ENCODE measurements at regions not wholly inside any gene's neighbourhood (a gene's known extent, or its start where the extent isn't known, plus 50 kb on each side); places are given as distances from the start of the nearest gene placed in this dataset.

DNA sequence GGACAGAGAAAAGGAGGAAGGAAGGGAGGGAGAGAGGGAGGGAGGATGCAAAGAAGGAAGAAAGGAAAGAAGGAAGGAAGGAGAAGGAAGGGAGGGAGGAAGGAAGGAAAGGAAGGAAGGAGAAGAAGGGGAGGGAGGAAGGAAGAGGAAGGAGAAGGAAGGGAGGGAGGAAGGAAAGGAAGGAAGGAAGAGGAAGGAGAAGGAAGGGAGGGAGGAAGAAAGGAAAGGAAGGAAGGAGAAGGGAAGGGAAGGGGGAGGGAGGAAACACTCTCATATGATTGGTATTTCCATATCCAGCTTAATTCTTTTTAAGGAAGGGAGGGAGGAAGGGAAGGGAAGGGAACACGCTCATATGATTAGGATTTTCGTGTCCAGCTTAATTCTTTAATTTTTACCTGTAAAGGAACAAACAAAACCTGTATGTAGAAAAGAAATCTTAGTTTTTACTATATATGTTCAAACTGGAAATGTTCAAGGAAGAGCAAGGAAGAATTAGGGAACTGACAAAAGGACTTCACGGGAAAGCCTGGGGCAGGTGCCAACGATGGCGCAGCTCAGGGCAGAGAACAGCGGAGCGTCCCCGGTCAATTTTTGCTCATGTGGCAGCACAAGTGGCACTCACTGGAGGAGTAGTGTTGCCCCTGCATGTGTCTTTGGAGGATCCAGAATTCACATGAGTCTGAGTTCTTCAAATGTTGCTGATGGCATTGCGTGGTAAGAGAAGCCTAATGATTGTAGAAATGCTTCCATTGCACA, 228.6 kb downstream of the ZNF516 start:
- TF ChIP-seq, protein P1, sequence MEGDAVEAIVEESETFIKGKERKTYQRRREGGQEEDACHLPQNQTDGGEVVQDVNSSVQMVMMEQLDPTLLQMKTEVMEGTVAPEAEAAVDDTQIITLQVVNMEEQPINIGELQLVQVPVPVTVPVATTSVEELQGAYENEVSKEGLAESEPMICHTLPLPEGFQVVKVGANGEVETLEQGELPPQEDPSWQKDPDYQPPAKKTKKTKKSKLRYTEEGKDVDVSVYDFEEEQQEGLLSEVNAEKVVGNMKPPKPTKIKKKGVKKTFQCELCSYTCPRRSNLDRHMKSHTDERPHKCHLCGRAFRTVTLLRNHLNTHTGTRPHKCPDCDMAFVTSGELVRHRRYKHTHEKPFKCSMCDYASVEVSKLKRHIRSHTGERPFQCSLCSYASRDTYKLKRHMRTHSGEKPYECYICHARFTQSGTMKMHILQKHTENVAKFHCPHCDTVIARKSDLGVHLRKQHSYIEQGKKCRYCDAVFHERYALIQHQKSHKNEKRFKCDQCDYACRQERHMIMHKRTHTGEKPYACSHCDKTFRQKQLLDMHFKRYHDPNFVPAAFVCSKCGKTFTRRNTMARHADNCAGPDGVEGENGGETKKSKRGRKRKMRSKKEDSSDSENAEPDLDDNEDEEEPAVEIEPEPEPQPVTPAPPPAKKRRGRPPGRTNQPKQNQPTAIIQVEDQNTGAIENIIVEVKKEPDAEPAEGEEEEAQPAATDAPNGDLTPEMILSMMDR (IDR thresholded peaks at IDR 0.05 in 4 of 5, conservative IDR thresholded peaks at IDR 0.05 in 1 of 5) = no peak
- TF ChIP-seq POLR2A (IDR thresholded peaks at IDR 0.05) = no peak
- peak overlapping the region in 2 of 4 donors; percentile 21 to 22 for H3K4me3 ChIP-seq
- no peaks in the 10 kb centered on the region for H3K36me3 ChIP-seq

DNA sequence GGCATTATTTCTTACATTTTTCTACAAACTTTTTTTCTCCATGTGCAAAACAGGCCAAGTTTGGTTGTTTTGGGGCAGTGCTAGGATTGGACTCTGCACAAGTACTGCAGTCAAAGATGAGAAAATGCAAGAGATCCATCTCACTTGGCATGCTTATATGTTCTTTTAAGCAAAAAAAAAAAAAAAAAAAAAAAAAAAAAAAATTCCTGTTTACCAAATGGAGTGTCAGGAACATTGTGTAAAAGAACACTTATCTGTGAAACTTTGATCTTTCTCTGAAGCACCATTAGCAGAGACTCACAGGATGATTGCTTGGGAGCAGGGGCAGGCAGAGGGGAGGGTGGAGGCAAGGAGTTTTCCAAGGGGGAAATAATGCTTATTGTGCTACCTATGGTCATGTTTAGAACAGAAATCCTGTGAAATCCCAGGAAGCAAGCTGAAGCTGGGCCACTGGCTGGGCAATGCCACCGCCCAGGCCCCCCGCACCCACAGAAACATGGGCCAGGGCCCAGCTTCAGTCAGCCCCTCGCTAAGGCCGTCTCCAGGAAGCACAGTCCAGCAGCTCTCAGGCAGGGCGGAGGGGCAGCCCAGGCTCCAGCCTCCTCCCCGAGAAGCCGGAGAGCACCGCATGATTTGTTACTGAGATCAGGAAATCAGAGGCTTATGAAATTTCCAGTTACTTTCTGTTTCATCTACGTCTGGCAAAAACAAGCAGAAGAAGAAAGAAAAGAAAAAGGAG, 229.4 kb downstream of the ZNF516 start:
- intact Hi-C loops (cut with DNase I; ENCODE audit: low total_unique reads) = no loop called here
- ATAC-seq = peak; percentile 64 to 76
- Histone ChIP-seq H3K27me3 (peaks cover 0 to 7% (median 4%) of the 10 kb centered on the region in 3 donors), H3K9me3 (no peaks in the 10 kb centered on the region), H3K4me1 (no peaks in the 10 kb centered on the region), H3K4me3 (peak overlapping the region in 2 of 4 donors; percentile 21 to 22), H3K27ac (peak overlapping the region; percentile 54 to 75 (median 62)), H3K36me3 (no peaks in the 10 kb centered on the region)
- DNase-seq = no peak
- in situ Hi-C loops (cut with MboI; ENCODE audit: low sequenced_read_pairs in 4 of 4) = no loop called here
- TF ChIP-seq POLR2A (IDR thresholded peaks at IDR 0.05) = no peak
- TF ChIP-seq, protein P1 (IDR thresholded peaks at IDR 0.05 in 4 of 5, conservative IDR thresholded peaks at IDR 0.05 in 1 of 5) = no peak

More for the DNA sequence above, 228.6 kb downstream of the ZNF516 start:
- Histone ChIP-seq H3K27me3 (peaks cover 0 to 7% (median 4%) of the 10 kb centered on the region in 3 donors), H3K27ac (peak overlapping the region; percentile 54 to 75 (median 62)), H3K4me1 (no peaks in the 10 kb centered on the region), H3K9me3 (no peaks in the 10 kb centered on the region)
- ATAC-seq (no peak), DNase-seq (no peak)
- intact Hi-C loops (cut with DNase I; ENCODE audit: low total_unique reads) (no loop called here), in situ Hi-C loops (cut with MboI; ENCODE audit: low sequenced_read_pairs in 4 of 4) (no loop called here)

DNA sequence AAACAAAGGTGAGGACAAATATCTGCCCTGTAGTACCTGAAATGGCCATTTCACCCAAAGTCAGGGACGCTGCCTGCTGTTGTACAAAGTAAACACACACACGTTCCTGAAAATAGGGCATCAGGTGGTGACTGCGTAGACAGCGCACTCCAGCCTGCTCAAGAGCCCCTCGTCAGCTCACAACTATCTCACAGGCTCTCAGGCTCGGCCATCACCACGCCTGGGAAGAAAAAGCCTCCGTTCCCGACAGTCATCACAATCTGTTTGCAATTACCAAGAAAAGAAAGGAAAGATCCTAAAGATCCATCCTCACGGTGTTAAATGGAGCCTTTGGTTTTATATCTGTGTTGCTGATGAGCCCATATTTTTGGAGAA, 230.2 kb downstream of the ZNF516 start:
- ATAC-seq (no peak), DNase-seq (no peak)
- intact Hi-C loops (cut with DNase I; ENCODE audit: low total_unique reads) (no loop called here), in situ Hi-C loops (cut with MboI; ENCODE audit: low sequenced_read_pairs in 4 of 4) (no loop called here)
- Histone ChIP-seq H3K9me3 (no peaks in the 10 kb centered on the region), H3K4me1 (no peaks in the 10 kb centered on the region), H3K4me3 (no peak overlapping the region), H3K36me3 (no peaks in the 10 kb centered on the region), H3K27ac (peak overlapping the region in 3 of 4 donors; percentile 1 to 29 (median 25)), H3K27me3 (peaks cover 0 to 7% (median 4%) of the 10 kb centered on the region in 3 donors)
- TF ChIP-seq, protein P1 (IDR thresholded peaks at IDR 0.05 in 4 of 5, conservative IDR thresholded peaks at IDR 0.05 in 1 of 5) = no peak
- TF ChIP-seq POLR2A (IDR thresholded peaks at IDR 0.05) = no peak

DNA sequence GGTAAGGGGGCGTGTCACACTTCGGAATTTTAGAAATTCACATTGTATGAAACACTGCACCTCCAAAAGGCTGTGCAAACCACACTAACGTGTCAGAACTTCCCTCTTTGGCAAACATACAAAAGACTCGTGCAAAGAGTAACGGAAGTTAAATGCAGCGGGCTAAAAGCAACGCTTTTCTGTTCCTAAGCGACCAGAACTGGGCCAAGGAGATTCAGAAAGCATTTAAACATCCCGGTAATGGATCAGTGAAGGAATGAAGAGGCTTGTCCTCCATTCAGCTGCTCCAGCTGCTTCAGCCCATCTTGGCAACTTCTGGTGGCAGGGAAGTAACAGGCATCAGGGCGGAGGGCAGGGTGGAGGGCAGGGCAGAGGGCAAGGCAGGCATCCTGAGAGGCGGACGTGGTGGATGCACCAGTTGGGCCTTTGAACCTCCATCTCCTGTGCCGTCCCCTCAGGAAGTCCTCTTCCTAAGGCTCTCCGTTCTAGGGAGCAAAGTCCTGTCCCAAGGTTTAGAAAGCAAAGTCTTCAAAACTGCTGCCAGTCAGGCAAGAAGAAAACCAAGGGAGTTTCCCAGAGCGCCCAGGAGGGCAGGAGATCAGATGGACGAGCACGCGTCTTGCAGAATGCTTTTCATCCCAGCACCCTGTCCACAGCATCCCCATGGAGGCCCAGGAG, 230.7 kb downstream of the ZNF516 start:
- intact Hi-C loops (cut with DNase I; ENCODE audit: low total_unique reads) = no loop called here
- Histone ChIP-seq H3K27ac (peak overlapping the region in 2 of 4 donors; percentile 1 to 25), H3K4me1 (no peaks in the 10 kb centered on the region), H3K27me3 (peaks cover 0 to 7% (median 7%) of the 10 kb centered on the region in 3 donors), H3K9me3 (no peaks in the 10 kb centered on the region), H3K4me3 (no peak overlapping the region), H3K36me3 (no peaks in the 10 kb centered on the region)
- ATAC-seq (no peak), DNase-seq (no peak)
- in situ Hi-C loops (cut with MboI; ENCODE audit: low sequenced_read_pairs in 4 of 4) = no loop called here
- no peak for TF ChIP-seq POLR2A (IDR thresholded peaks at IDR 0.05)
- TF ChIP-seq, protein P1 (IDR thresholded peaks at IDR 0.05 in 4 of 5, conservative IDR thresholded peaks at IDR 0.05 in 1 of 5) = no peak
